WTC11 (cell line): ENCODE measurements at regions not wholly inside any gene's neighbourhood (a gene's known extent, or its start where the extent isn't known, plus 50 kb on each side); places are given as distances from the start of the nearest gene placed in this dataset.
"Not testable (repeated sequence)": the region's sequence is repeated elsewhere in the genome, so short reads cannot be mapped to it uniquely, and the experiment has no call there.

Experiments
- ATAC-seq: fragments of 200-7000 bp; cut with Tn5 transposase; 2 replicates; pipeline ENCODE4 v1.10.0; 2021; ENCODE audit warnings: mild to moderate bottlenecking, moderate library complexity
- CTCF ChIA-PET: fragments of 300-600 bp; sonication (Branson Sonifier 250); formaldehyde crosslinking; loops from one replicate; lab custom pipeline; 2021; ENCODE audit warnings: antibody characterized with exemption; lab: Charles Lee
- POLR2A ChIA-PET: fragments of 350-600 bp; sonication (Branson Sonifier 250); formaldehyde crosslinking; loops from one replicate; lab custom pipeline; 2021; ENCODE audit warnings: antibody characterized with exemption; lab: Charles Lee
- DNase-seq: peaks from one replicate; pipeline ENCODE4 v3.0.0; 2021; ENCODE audit warnings: low spot score
- H3K27ac Mint-ChIP-seq: 2 replicates; pipeline ENCODE4 v1.8.0; 2021; ENCODE audit warnings: mixed read lengths
- H3K27me3 Mint-ChIP-seq: 2 replicates; pipeline ENCODE4 v1.8.0; 2021; ENCODE audit warnings: low read depth, mild to moderate bottlenecking, moderate library complexity, mixed read lengths
- H3K36me3 Mint-ChIP-seq: 2 replicates; pipeline ENCODE4 v1.8.0; 2021; ENCODE audit warnings: mixed read lengths
- H3K4me1 Mint-ChIP-seq: 2 replicates; pipeline ENCODE4 v1.8.0; 2022; ENCODE audit warnings: mixed read lengths
- H3K4me3 Mint-ChIP-seq: 2 replicates; pipeline ENCODE4 v1.8.0; 2021; ENCODE audit warnings: mild to moderate bottlenecking, moderate library complexity, mixed read lengths
- H3K9me3 Mint-ChIP-seq: 2 replicates; pipeline ENCODE4 v1.8.0; 2021; ENCODE audit warnings: mixed read lengths
- ATF6 ChIP-seq: sonication (generic); formaldehyde crosslinking; IDR thresholded peaks from 2 replicates; pipeline ENCODE4 v1.8.1; 2023; ENCODE audit warnings: mild to moderate bottlenecking, missing genetic modification reagents
- E2F5 ChIP-seq: sonication (generic); formaldehyde crosslinking; IDR thresholded peaks from 2 replicates; pipeline ENCODE4 v1.8.1; 2022; ENCODE audit warnings: mild to moderate bottlenecking, moderate library complexity, missing genetic modification reagents
- FOXK1 ChIP-seq: sonication (generic); formaldehyde crosslinking; IDR thresholded peaks from 2 replicates; pipeline ENCODE4 v1.8.0; 2022; ENCODE audit warnings: mild to moderate bottlenecking, moderate library complexity, missing genetic modification reagents
- FOXP1 ChIP-seq: sonication (generic); formaldehyde crosslinking; IDR thresholded peaks from 2 replicates; pipeline ENCODE4 v1.8.0; 2022; ENCODE audit warnings: missing genetic modification reagents, mild to moderate bottlenecking, moderate library complexity, borderline replicate concordance
- GTF2I ChIP-seq: fragments of 250-450 bp; sonication (Bioruptor Pico); conservative IDR thresholded peaks from 2 replicates; pipeline ENCODE4 v1.4.0; 2021; ENCODE audit warnings: mild to moderate bottlenecking
- MYBL2 ChIP-seq: sonication (generic); formaldehyde crosslinking; IDR thresholded peaks from 2 replicates; pipeline ENCODE4 v1.8.1; 2023; ENCODE audit warnings: mild to moderate bottlenecking, moderate library complexity, missing genetic modification reagents
- PRRX2 ChIP-seq: fragments of 250-450 bp; sonication (Bioruptor Pico); IDR thresholded peaks from 2 replicates; pipeline ENCODE4 v1.8.0; 2021; ENCODE audit warnings: mild to moderate bottlenecking
- STAT6 ChIP-seq: sonication (generic); formaldehyde crosslinking; conservative IDR thresholded peaks from 2 replicates; pipeline ENCODE4 v1.8.1; 2023; ENCODE audit warnings: mild to moderate bottlenecking, low read depth, missing genetic modification reagents, moderate library complexity
- TCF7 ChIP-seq: sonication (generic); formaldehyde crosslinking; IDR thresholded peaks from 2 replicates; pipeline ENCODE4 v1.8.0; 2022; ENCODE audit warnings: mild to moderate bottlenecking, low read depth, missing genetic modification reagents, moderate library complexity
- TEAD4 ChIP-seq: sonication (generic); formaldehyde crosslinking; IDR thresholded peaks from 2 replicates; pipeline ENCODE4 v1.8.0; 2022; ENCODE audit warnings: mild to moderate bottlenecking, missing genetic modification reagents
- ZNF121 ChIP-seq: sonication (generic); formaldehyde crosslinking; IDR thresholded peaks from 2 replicates; pipeline ENCODE4 v1.8.0; 2023; ENCODE audit warnings: missing genetic modification reagents
- ZNF232 ChIP-seq: sonication (generic); formaldehyde crosslinking; IDR thresholded peaks from 2 replicates; pipeline ENCODE4 v1.8.0; 2022; ENCODE audit warnings: mild to moderate bottlenecking, missing genetic modification reagents
- ZNF317 ChIP-seq: sonication (generic); formaldehyde crosslinking; IDR thresholded peaks from 2 replicates; pipeline ENCODE4 v1.8.1; 2023; ENCODE audit warnings: low read depth, mild to moderate bottlenecking, moderate library complexity, missing genetic modification reagents, borderline replicate concordance
- ZNF671 ChIP-seq: fragments of 250-450 bp; sonication (Bioruptor Pico); IDR thresholded peaks from 2 replicates; pipeline ENCODE4 v1.8.0; 2021; ENCODE audit warnings: mild to moderate bottlenecking

GRCh38 chr2:48203668-48204067, 110.8 kb upstream of the FOXN2 start:
- no peaks in the 10 kb centered on the region for H3K36me3 Mint-ChIP-seq
- no peak for TF ChIP-seq FOXK1 (CRISPR knock-in tag)
- peak; percentile 73; the same call in 1 of the 2 replicates for TF ChIP-seq ZNF121 (CRISPR knock-in tag)
- TF ChIP-seq ATF6 (CRISPR knock-in tag) = no peak
- no peak for TF ChIP-seq TEAD4 (CRISPR knock-in tag)
- TF ChIP-seq E2F5 (CRISPR knock-in tag) = no peak
- TF ChIP-seq ZNF317 = no peak
- TF ChIP-seq ZNF671 (CRISPR knock-in tag) = no peak
- peaks cover 5% of the 10 kb centered on the region for H3K9me3 Mint-ChIP-seq
- no peak for DNase-seq
- no peaks in the 10 kb centered on the region for H3K27me3 Mint-ChIP-seq
- ChIA-PET CTCF (interaction anchor here (0.6 kb wide), 1 partner anchor 28 kb away, joined by 3 read pairs; no protein-coding TSS in a partner anchor), POLR2A (no interaction called here)
- no peak for ATAC-seq
- H3K4me3 Mint-ChIP-seq = no peak overlapping the region
- H3K4me1 Mint-ChIP-seq = peaks cover 58% of the 10 kb centered on the region
- no peak overlapping the region for H3K27ac Mint-ChIP-seq

- Mint-ChIP-seq H3K27ac (no peak overlapping the region), H3K36me3 (no peaks in the 10 kb centered on the region)
- CTCF ChIA-PET = no interaction called here
Observed at GRCh38 chr2:48204750-48205136, 109.7 kb upstream of the FOXN2 start.

GRCh38 chr2:48205137-48205798, 109.2 kb upstream of the FOXN2 start:
- ATAC-seq = no peak

More at GRCh38 chr2:48204750-48205136, 109.7 kb upstream of the FOXN2 start:
- H3K4me1 Mint-ChIP-seq = peaks cover 58% of the 10 kb centered on the region
- peaks cover 5% of the 10 kb centered on the region for H3K9me3 Mint-ChIP-seq
- no peaks in the 10 kb centered on the region for H3K27me3 Mint-ChIP-seq
- no peak overlapping the region for H3K4me3 Mint-ChIP-seq
- ATAC-seq (no peak), DNase-seq (no peak)
- no peak for TF ChIP-seq E2F5 (CRISPR knock-in tag)
- TF ChIP-seq ZNF232 = no peak
- TF ChIP-seq GTF2I (CRISPR knock-in tag) = no peak
- no peak for TF ChIP-seq MYBL2 (CRISPR knock-in tag)
- TF ChIP-seq FOXP1 = no peak
- TF ChIP-seq TCF7 (CRISPR knock-in tag) = no peak
- TF ChIP-seq, all 79 proteins: peak for 0
- POLR2A ChIA-PET = no interaction called here

GRCh38 chr2:48206056-48206656, 108.3 kb upstream of the FOXN2 start:
- H3K27me3 Mint-ChIP-seq, H3K9me3 Mint-ChIP-seq, CTCF ChIA-PET, H3K27ac Mint-ChIP-seq, DNase-seq, H3K36me3 Mint-ChIP-seq, H3K4me3 Mint-ChIP-seq, ATAC-seq, POLR2A ChIA-PET: not testable (repeated sequence)
- H3K4me1 Mint-ChIP-seq = peaks cover 48% of the 10 kb centered on the region

More at GRCh38 chr2:48205137-48205798, 109.2 kb upstream of the FOXN2 start:
- POLR2A ChIA-PET = no interaction called here
- H3K36me3 Mint-ChIP-seq = no peaks in the 10 kb centered on the region
- CTCF ChIA-PET = no interaction called here
- TF ChIP-seq STAT6 (CRISPR knock-in tag) (no peak), PRRX2 (CRISPR knock-in tag) (no peak), ZNF232 (no peak), ATF6 (CRISPR knock-in tag) (no peak)
- no peaks in the 10 kb centered on the region for H3K27me3 Mint-ChIP-seq
- peaks cover 55% of the 10 kb centered on the region for H3K4me1 Mint-ChIP-seq
- DNase-seq = no peak
- peaks cover 5% of the 10 kb centered on the region for H3K9me3 Mint-ChIP-seq
- H3K27ac Mint-ChIP-seq = 0 out of 2 replicates have a peak overlapping the region, but pooled peaks have one; percentile 73
- H3K4me3 Mint-ChIP-seq = no peak overlapping the region
